ENCODE measurements at regions not wholly inside any gene's neighbourhood (a gene's known extent, or its start where the extent isn't known, plus 50 kb on each side); places are given as distances from the start of the nearest gene placed in this dataset.
A peak's percentile ranks its signal among the peaks of the same experiment; 100 is the strongest.

GRCh38 chr1:111030590-111030989 is 66.9 kb upstream of the LRIF1 start:
- H3K27me3 ChIP-seq (ENCODE audit: control insufficient read depth, insufficient read depth, low read length): no peaks in the 10 kb centered on the region
- dilution Hi-C loops (cut with HindIII; ENCODE audit: low sequenced_read_pairs, unreplicated experiment) (no loop called here), intact Hi-C loops (cut with micrococcal nuclease) (loop anchor here (1.0 to 10.0 kb wide), 3 partner anchors 194 to 369 kb away; partner anchors contain the start of gene CHI3L2), in situ Hi-C loops (cut with MboI; ENCODE audit: low sequenced_read_pairs) (loop anchor here (25.0 kb wide), 1 partner anchor 307 kb away; no protein-coding TSS in a partner anchor)
- no peak overlapping the region for H2BK15ac ChIP-seq (ENCODE audit: low read depth, low read length)
- H3K4me1 ChIP-seq (ENCODE audit: control insufficient read depth, insufficient read depth, low read length): no peaks in the 10 kb centered on the region
- no peaks in the 10 kb centered on the region for H3K79me1 ChIP-seq (ENCODE audit: low read depth in 1 of 2, low read length in 2 of 2)
- H3K4me3 ChIP-seq (ENCODE audit: insufficient read depth, low read depth, low read length): no peak overlapping the region
- H3K4me2 ChIP-seq (ENCODE audit: low read depth, low read length): no peak overlapping the region
- no peak overlapping the region for H4K8ac ChIP-seq (ENCODE audit: low read depth in 2 of 2, low read length in 2 of 2)
- H3K9me3 ChIP-seq (ENCODE audit: control insufficient read depth, insufficient read depth, low read length): no peaks in the 10 kb centered on the region
- no peaks in the 10 kb centered on the region for H4K20me1 ChIP-seq (ENCODE audit: insufficient read depth, low read length)
- WGBS, 2 experiments (ENCODE audit: extremely low coverage in 2 of 2, insufficient read length in 1 of 2): no CpG with 5 or more reads among the region's 1 CpG
- TF ChIP-seq MXI1 (IDR thresholded peaks at IDR 0.05; ENCODE audit: borderline replicate concordance, low read depth, low read length) (no peak), RAD21 (IDR thresholded peaks at IDR 0.05; ENCODE audit: low read length) (peak; percentile 40; the same call in 1 of the 2 replicates), CEBPB (IDR thresholded peaks at IDR 0.05; ENCODE audit: low read depth, low read length) (no peak), SMC3 (IDR thresholded peaks at IDR 0.05; ENCODE audit: low read depth, low read length) (peak; percentile 31; the same call in 1 of the 2 replicates), CTCF (conservative IDR thresholded peaks at IDR 0.05; ENCODE audit: low read depth, low read length) (peak; percentile 77), ELK1 (IDR thresholded peaks at IDR 0.05; ENCODE audit: borderline replicate concordance, low read depth, low read length) (no peak)
- H3K14ac ChIP-seq (replicated peaks; ENCODE audit: low read depth, low read length): no peak overlapping the region
- H3K4ac ChIP-seq (ENCODE audit: low read depth, low read length): no peak overlapping the region
- H2BK120ac ChIP-seq (ENCODE audit: low read depth, low read length): no peak overlapping the region
- H2AK5ac ChIP-seq (ENCODE audit: low read depth, low read length): no peak overlapping the region
- no peak overlapping the region for H4K91ac ChIP-seq (ENCODE audit: insufficient read depth, low read depth, low read length)
- no peak overlapping the region for H3K27ac ChIP-seq (ENCODE audit: insufficient read depth, low read length)
- no peak overlapping the region for H2BK5ac ChIP-seq (ENCODE audit: low read depth, low read length, poor library complexity, severe bottlenecking)
- ATAC-seq (ENCODE audit: low read depth) (peak; percentile 87), DNase-seq (peak; percentile 60)
- no peak overlapping the region for H2AK9ac ChIP-seq (replicated peaks; ENCODE audit: low read depth, low read length, poor library complexity)
- H3K18ac ChIP-seq (ENCODE audit: low read depth, low read length): no peak overlapping the region
- BruUV-seq (replicated peaks): no TSS peak
- no peak overlapping the region for H3K56ac ChIP-seq (ENCODE audit: extremely low read depth, insufficient read depth, low read length)
- no peak overlapping the region for H2BK20ac ChIP-seq (ENCODE audit: low read depth, low read length)
- no peaks in the 10 kb centered on the region for H3K9me1 ChIP-seq (ENCODE audit: insufficient read depth, low read length)
- CTCF ChIA-PET: interaction anchor here (0.6 to 1.6 kb wide), 9 partner anchors 11 to 374 kb away, joined by 3 to 7 read pairs (median 3); no protein-coding TSS in a partner anchor
- POLR2A ChIA-PET (ENCODE audit: unreplicated experiment): no interaction called here
- no peak overlapping the region for H3K23ac ChIP-seq (ENCODE audit: low read depth, low read length)
- H2AFZ ChIP-seq (replicated peaks; ENCODE audit: low read length, poor library complexity): no peak overlapping the region
- H4K5ac ChIP-seq (ENCODE audit: low read depth, low read length): no peak overlapping the region
- H3K9ac ChIP-seq (ENCODE audit: low read depth, low read length): no peak overlapping the region
- H3K36me3 ChIP-seq (ENCODE audit: control insufficient read depth, insufficient read depth, low read length): no peaks in the 10 kb centered on the region

Measured in IMR-90 (cell line).